ENCODE measurements at regions not wholly inside any gene's neighbourhood (a gene's known extent, or its start where the extent isn't known, plus 50 kb on each side); places are given as distances from the start of the nearest gene placed in this dataset.

- Mint-ChIP-seq H3K36me3 (ENCODE audit: insufficient read depth in 1 of 3, low read depth in 3 of 3) (no peaks in the 10 kb centered on the region; a peak in 1 of 7 replicates), H3K27ac (no peak overlapping the region), H3K4me3 (no peak overlapping the region), H3K4me1 (peaks cover 2 to 6% of the 10 kb centered on the region in 2 experiments; a peak in 3 of 4 replicates), H3K9me3 (no peaks in the 10 kb centered on the region; a peak in 2 of 5 replicates), H3K27me3 (ENCODE audit: low read depth) (no peaks in the 10 kb centered on the region)
- no peak overlapping the region for H2BK120ac ChIP-seq (ENCODE audit: low read depth, low read length, poor library complexity, severe bottlenecking)
- no peaks in the 10 kb centered on the region for H3K9me3 ChIP-seq (ENCODE audit: control insufficient read depth, low read depth, low read length)
- TF ChIP-seq, protein P1, sequence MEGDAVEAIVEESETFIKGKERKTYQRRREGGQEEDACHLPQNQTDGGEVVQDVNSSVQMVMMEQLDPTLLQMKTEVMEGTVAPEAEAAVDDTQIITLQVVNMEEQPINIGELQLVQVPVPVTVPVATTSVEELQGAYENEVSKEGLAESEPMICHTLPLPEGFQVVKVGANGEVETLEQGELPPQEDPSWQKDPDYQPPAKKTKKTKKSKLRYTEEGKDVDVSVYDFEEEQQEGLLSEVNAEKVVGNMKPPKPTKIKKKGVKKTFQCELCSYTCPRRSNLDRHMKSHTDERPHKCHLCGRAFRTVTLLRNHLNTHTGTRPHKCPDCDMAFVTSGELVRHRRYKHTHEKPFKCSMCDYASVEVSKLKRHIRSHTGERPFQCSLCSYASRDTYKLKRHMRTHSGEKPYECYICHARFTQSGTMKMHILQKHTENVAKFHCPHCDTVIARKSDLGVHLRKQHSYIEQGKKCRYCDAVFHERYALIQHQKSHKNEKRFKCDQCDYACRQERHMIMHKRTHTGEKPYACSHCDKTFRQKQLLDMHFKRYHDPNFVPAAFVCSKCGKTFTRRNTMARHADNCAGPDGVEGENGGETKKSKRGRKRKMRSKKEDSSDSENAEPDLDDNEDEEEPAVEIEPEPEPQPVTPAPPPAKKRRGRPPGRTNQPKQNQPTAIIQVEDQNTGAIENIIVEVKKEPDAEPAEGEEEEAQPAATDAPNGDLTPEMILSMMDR (conservative IDR thresholded peaks at IDR 0.05) = no peak
- H3K23me2 ChIP-seq (ENCODE audit: insufficient read length, low read depth, low read length, poor library complexity, severe bottlenecking) = no peaks in the 10 kb centered on the region
- H3K79me1 ChIP-seq (ENCODE audit: insufficient read depth, low read depth, low read length, poor library complexity, severe bottlenecking) = no peaks in the 10 kb centered on the region
- no peaks in the 10 kb centered on the region for H4K20me1 ChIP-seq (ENCODE audit: control insufficient read depth, insufficient read depth, insufficient read length)
- no peak overlapping the region for H4K91ac ChIP-seq (ENCODE audit: insufficient read length, low read depth, low read length)
- H3K9ac ChIP-seq (ENCODE audit: extremely low read depth, insufficient read length, low read length) = no peak overlapping the region
- no peak overlapping the region for H2BK15ac ChIP-seq (ENCODE audit: low read depth, low read length)
- no peak overlapping the region for H3K14ac ChIP-seq (ENCODE audit: insufficient read depth, low read length)
- no peak overlapping the region for H3K18ac ChIP-seq (ENCODE audit: insufficient read length, low read depth, low read length)
- H2AK5ac ChIP-seq (ENCODE audit: insufficient read length, low read length) = no peak overlapping the region
- H3K4ac ChIP-seq (ENCODE audit: low read depth, low read length) = no peak overlapping the region
- H2BK12ac ChIP-seq (ENCODE audit: insufficient read length, low read depth, low read length) = no peak overlapping the region
- H2AFZ ChIP-seq (ENCODE audit: low read length) = no peak overlapping the region
- no peaks in the 10 kb centered on the region for H3K4me1 ChIP-seq (ENCODE audit: insufficient read depth, low read length)
- H2BK5ac ChIP-seq (ENCODE audit: insufficient read length, low read length) = no peak overlapping the region
- H3K56ac ChIP-seq (ENCODE audit: insufficient read length, low read depth, low read length) = no peak overlapping the region
- no peak overlapping the region for H2BK20ac ChIP-seq (ENCODE audit: low read depth, low read length, poor library complexity, severe bottlenecking)
- H3K4me2 ChIP-seq (ENCODE audit: insufficient read depth, insufficient read length, low read length) = no peak overlapping the region
- H3K27ac ChIP-seq (ENCODE audit: insufficient read length, low read depth, low read length) = no peak overlapping the region
- H3K27me3 ChIP-seq (ENCODE audit: insufficient read depth, low read length) = no peaks in the 10 kb centered on the region
- no peak overlapping the region for H3T11ph ChIP-seq (ENCODE audit: low read length)
- no peak overlapping the region for H4K8ac ChIP-seq (replicated peaks; ENCODE audit: insufficient read length, low read depth, low read length)
- no peak overlapping the region for H4K5ac ChIP-seq (ENCODE audit: insufficient read length, low read depth, low read length)
- no peaks in the 10 kb centered on the region for H3K79me2 ChIP-seq (ENCODE audit: insufficient read depth, low read length)
- H3K23ac ChIP-seq (ENCODE audit: insufficient read length, low read depth, low read length) = no peak overlapping the region
- no peak for DNase-seq
Observed at GRCh38 chr13:76778853-76779252, 107.4 kb downstream of the KCTD12 start.
